HAP-1 (cell line): ENCODE measurements at regions not wholly inside any gene's neighbourhood (a gene's known extent, or its start where the extent isn't known, plus 50 kb on each side); places are given as distances from the start of the nearest gene placed in this dataset.

Source experiments
- DNase-seq, 2 experiments: peaks; one replicate each; pipeline ENCODE4 v3.0.0-alpha.2; 2016 to 2020; ENCODE audit warnings: low spot score in 2 of 2
- H3K27me3 ChIP-seq: fragments of 250-450 bp; sonication (Bioruptor Pico); 2 replicates; pipeline ENCODE4 v1.5.1; 2020; ENCODE audit warnings: low read depth, mild to moderate bottlenecking, moderate library complexity
- H3K36me3 ChIP-seq: fragments of 250-450 bp; sonication (Bioruptor Pico); replicated peaks from 2 replicates; pipeline ENCODE4 v1.5.1; 2020; ENCODE audit warnings: mild to moderate bottlenecking
- H3K4me1 ChIP-seq: fragments of 250-450 bp; sonication (Bioruptor Pico); 2 replicates; pipeline ENCODE4 v1.5.1; 2020; ENCODE audit warnings: mild to moderate bottlenecking
- H3K4me3 ChIP-seq: fragments of 250-450 bp; sonication (Bioruptor Pico); 2 replicates; pipeline ENCODE4 v1.5.1; 2020; ENCODE audit warnings: mild to moderate bottlenecking, moderate library complexity
- H3K9me3 ChIP-seq: fragments of 250-450 bp; sonication (Bioruptor Pico); 2 replicates; pipeline ENCODE4 v1.5.1; 2020; ENCODE audit warnings: mild to moderate bottlenecking, moderate library complexity
- in situ Hi-C: fragments of 300-500 bp; cut with MboI; formaldehyde crosslinking; loops from 3 replicates; pipeline ENCODE4 v1.14.3; 2020; ENCODE audit warnings: low sequenced_read_pairs, inconsistent platforms, mixed read lengths

GRCh38 chr15:35320158-35320780 is 225.7 kb downstream of the DPH6 start:
- in situ Hi-C loops: no loop called here
- no peak overlapping the region for H3K4me3 ChIP-seq
- H3K9me3 ChIP-seq: no peaks in the 10 kb centered on the region
- H3K27me3 ChIP-seq: no peaks in the 10 kb centered on the region
- H3K4me1 ChIP-seq: no peaks in the 10 kb centered on the region
- DNase-seq: no peak
- H3K36me3 ChIP-seq: no peaks in the 10 kb centered on the region

- H3K27me3 ChIP-seq: no peaks in the 10 kb centered on the region
- in situ Hi-C loops: no loop called here
- H3K9me3 ChIP-seq: no peaks in the 10 kb centered on the region
- H3K36me3 ChIP-seq: no peaks in the 10 kb centered on the region
- DNase-seq: no peak
- H3K4me3 ChIP-seq: no peak overlapping the region
- no peaks in the 10 kb centered on the region for H3K4me1 ChIP-seq
Observed at GRCh38 chr15:35319354-35319753, 226.6 kb downstream of the DPH6 start.

- Histone ChIP-seq H3K27me3 (no peaks in the 10 kb centered on the region), H3K36me3 (no peaks in the 10 kb centered on the region), H3K4me3 (no peak overlapping the region), H3K4me1 (no peaks in the 10 kb centered on the region), H3K9me3 (no peaks in the 10 kb centered on the region)
- no peak for DNase-seq
- in situ Hi-C loops: no loop called here
Observed at GRCh38 chr15:35317217-35317616, 228.7 kb downstream of the DPH6 start.

- in situ Hi-C loops: no loop called here
- Histone ChIP-seq H3K4me1 (no peaks in the 10 kb centered on the region; the same call in 1 of the 2 replicates), H3K36me3 (no peaks in the 10 kb centered on the region), H3K27me3 (no peaks in the 10 kb centered on the region), H3K9me3 (no peaks in the 10 kb centered on the region), H3K4me3 (no peak overlapping the region)
- DNase-seq: no peak
Observed at GRCh38 chr15:35312344-35312743, 227.2 kb upstream of the NANOGP8 start.

DNA sequence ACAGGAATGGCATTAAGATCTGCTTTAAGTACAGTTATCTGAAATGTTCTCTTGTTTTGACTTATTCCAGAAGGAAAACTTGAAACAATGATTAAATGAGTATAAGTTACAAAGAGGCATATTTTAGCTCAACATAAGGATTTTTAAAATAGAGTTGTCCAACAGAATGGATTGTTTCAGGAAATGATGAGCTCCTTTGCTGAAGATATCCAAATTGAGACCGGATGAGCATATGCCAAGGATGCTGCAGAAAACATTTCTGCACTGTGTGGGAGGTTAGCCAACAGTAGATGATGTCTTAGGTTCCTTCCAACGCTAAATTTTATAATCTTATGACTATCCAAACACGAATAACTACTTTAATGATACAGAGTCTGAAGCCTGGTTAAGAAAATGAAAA is 226.5 kb upstream of the NANOGP8 start:
- Histone ChIP-seq H3K4me1 (peaks cover 6% of the 10 kb centered on the region), H3K36me3 (no peaks in the 10 kb centered on the region), H3K27me3 (no peaks in the 10 kb centered on the region), H3K4me3 (no peak overlapping the region), H3K9me3 (no peaks in the 10 kb centered on the region)
- no peak for DNase-seq
- in situ Hi-C loops: no loop called here

DNA sequence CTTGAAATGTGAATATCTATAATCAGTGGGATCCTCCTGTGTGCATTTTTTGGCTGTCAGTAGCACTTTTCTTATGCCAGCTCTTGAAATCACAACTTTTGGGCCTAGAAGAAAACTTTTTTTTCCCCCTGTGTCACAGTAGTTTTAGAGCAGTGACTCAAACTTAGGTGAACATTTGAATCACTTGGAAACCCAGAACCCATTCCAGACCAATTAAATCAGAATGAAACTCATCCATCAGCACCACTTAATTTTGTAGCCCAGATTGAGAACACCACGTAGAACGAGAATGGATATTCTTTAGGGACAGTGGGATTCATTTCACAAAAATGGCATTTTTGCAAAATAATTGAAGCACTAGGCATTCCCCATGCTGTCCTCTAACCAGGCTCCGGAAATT is 224.8 kb upstream of the NANOGP8 start:
- Histone ChIP-seq H3K4me1 (peaks cover 17% of the 10 kb centered on the region), H3K9me3 (no peaks in the 10 kb centered on the region), H3K4me3 (no peak overlapping the region), H3K36me3 (no peaks in the 10 kb centered on the region), H3K27me3 (no peaks in the 10 kb centered on the region)
- DNase-seq: no peak
- in situ Hi-C loops: no loop called here

GRCh38 chr15:35308802-35309201 is 223.7 kb upstream of the NANOGP8 start:
- no peaks in the 10 kb centered on the region for H3K27me3 ChIP-seq
- no peak for DNase-seq
- no peak overlapping the region for H3K4me3 ChIP-seq
- H3K4me1 ChIP-seq: peaks cover 17% of the 10 kb centered on the region
- no peaks in the 10 kb centered on the region for H3K36me3 ChIP-seq
- in situ Hi-C loops: no loop called here
- no peaks in the 10 kb centered on the region for H3K9me3 ChIP-seq

DNA sequence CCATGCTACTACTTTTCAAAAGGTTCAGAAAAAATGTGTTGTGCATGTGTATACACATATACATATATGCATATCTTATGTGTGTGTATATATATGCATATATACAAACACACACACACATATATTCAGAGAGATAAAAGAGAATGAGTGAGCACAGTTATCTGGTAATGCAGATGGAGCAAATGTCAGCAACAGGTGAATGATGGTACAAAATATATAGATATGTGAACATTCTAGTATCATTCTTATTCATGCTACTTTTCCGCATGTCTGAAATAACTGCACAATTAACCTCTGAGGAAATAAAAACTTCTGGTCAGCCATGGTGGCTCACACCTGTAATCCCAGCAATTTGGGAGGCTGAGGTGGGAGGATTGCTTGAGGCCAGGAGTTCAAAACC is 222.6 kb upstream of the NANOGP8 start:
- H3K4me3 ChIP-seq: no peak overlapping the region
- DNase-seq: no peak
- H3K9me3 ChIP-seq: no peaks in the 10 kb centered on the region
- H3K4me1 ChIP-seq: peaks cover 17% of the 10 kb centered on the region
- no peaks in the 10 kb centered on the region for H3K36me3 ChIP-seq
- in situ Hi-C loops: no loop called here
- no peaks in the 10 kb centered on the region for H3K27me3 ChIP-seq

DNA sequence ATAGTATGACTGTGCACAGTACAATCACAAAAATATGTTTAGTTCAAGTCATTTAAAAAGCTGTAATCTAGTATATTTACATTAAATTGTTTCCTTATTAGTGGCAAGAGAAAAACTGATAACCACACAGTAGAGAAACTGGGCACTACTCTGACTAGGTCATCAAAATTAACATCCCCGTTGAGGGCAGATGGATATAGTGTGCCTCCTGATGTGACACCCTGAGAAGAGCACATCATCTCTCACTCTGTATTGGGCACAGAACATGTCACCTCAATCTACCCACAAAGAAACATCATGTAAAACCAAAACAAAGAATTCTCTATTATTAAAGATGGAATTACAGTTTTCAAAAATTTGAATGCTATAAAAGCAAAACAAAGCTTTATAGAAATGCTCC is 221.9 kb upstream of the NANOGP8 start:
- no peaks in the 10 kb centered on the region for H3K9me3 ChIP-seq
- no peaks in the 10 kb centered on the region for H3K27me3 ChIP-seq
- no peaks in the 10 kb centered on the region for H3K36me3 ChIP-seq
- H3K4me3 ChIP-seq: no peak overlapping the region
- in situ Hi-C loops: no loop called here
- DNase-seq: no peak
- H3K4me1 ChIP-seq: peaks cover 17% of the 10 kb centered on the region

- H3K27me3 ChIP-seq: no peaks in the 10 kb centered on the region
- no peak overlapping the region for H3K4me3 ChIP-seq
- H3K4me1 ChIP-seq: peaks cover 17% of the 10 kb centered on the region
- peak in 1 of 2 experiments; percentile 32 for DNase-seq
- in situ Hi-C loops: no loop called here
- H3K9me3 ChIP-seq: no peaks in the 10 kb centered on the region
- no peaks in the 10 kb centered on the region for H3K36me3 ChIP-seq
Observed at GRCh38 chr15:35306361-35306981, 221.4 kb upstream of the NANOGP8 start.

DNA sequence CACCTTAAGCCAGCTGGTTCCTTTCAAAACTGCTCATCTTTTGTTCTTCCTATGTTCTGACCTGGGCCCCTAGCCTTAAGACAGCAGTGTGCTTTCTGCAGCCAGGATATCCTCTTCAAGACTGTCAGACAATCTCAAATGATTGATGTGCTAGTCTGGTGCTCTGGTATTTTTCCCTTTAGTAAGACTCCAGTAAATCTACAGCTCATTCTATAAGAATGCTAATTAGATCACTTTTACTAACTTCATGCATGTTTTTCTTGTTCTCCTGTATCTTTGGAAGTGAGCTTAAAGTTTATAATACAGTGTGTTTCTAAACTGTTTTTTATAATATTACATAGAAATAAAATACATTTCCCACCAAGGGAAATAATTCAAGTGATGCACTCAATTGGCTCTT is 220.9 kb upstream of the NANOGP8 start:
- H3K36me3 ChIP-seq: no peaks in the 10 kb centered on the region
- no peaks in the 10 kb centered on the region for H3K27me3 ChIP-seq
- peak; percentile 35 to 76 for DNase-seq
- H3K9me3 ChIP-seq: no peaks in the 10 kb centered on the region
- no peak overlapping the region for H3K4me3 ChIP-seq
- in situ Hi-C loops: no loop called here
- peaks cover 17% of the 10 kb centered on the region for H3K4me1 ChIP-seq

- H3K36me3 ChIP-seq: no peaks in the 10 kb centered on the region
- peaks cover 17% of the 10 kb centered on the region for H3K4me1 ChIP-seq
- no peak overlapping the region for H3K4me3 ChIP-seq
- in situ Hi-C loops: no loop called here
- H3K27me3 ChIP-seq: no peaks in the 10 kb centered on the region
- no peak for DNase-seq
- no peaks in the 10 kb centered on the region for H3K9me3 ChIP-seq
Observed at GRCh38 chr15:35305031-35305550, 220.0 kb upstream of the NANOGP8 start.

DNA sequence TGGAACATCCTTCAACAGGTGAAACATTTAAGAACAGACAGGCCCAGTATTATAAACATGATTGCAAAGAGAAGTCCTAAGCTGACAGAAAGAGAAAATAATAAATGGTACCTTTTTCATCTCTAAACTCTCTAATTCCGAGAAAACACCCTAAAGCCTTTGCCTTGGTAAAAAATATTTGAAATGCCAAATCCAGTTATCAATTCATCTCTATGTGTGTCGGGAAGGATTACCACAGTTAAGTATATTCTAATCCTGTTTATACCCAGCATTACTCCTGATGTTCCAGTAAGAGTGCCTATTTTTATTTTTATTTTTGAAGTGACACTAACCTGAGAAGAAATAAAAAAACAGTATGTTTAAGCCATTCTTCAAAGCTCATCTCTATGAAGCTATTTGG is 219.3 kb upstream of the NANOGP8 start:
- Histone ChIP-seq H3K4me3 (no peak overlapping the region), H3K27me3 (no peaks in the 10 kb centered on the region), H3K36me3 (no peaks in the 10 kb centered on the region), H3K9me3 (no peaks in the 10 kb centered on the region), H3K4me1 (peaks cover 17% of the 10 kb centered on the region)
- no peak for DNase-seq
- in situ Hi-C loops: no loop called here

GRCh38 chr15:35302334-35302733 is 217.2 kb upstream of the NANOGP8 start:
- Histone ChIP-seq H3K27me3 (no peaks in the 10 kb centered on the region), H3K4me1 (peaks cover 17% of the 10 kb centered on the region), H3K4me3 (no peak overlapping the region), H3K9me3 (no peaks in the 10 kb centered on the region), H3K36me3 (no peaks in the 10 kb centered on the region)
- in situ Hi-C loops: no loop called here
- no peak for DNase-seq
